ENCODE measurements at regions not wholly inside any gene's neighbourhood (a gene's known extent, or its start where the extent isn't known, plus 50 kb on each side); places are given as distances from the start of the nearest gene placed in this dataset.
"Not testable (repeated sequence)": the region's sequence is repeated elsewhere in the genome, so short reads cannot be mapped to it uniquely, and the experiment has no call there.

- not testable (repeated sequence) for DNase-seq (ENCODE audit: low read depth, low spot score)
Observed at GRCh38 chr9:73337182-73337581, 185.5 kb downstream of the ANXA1 start.

- no peak for DNase-seq (ENCODE audit: low read depth, low spot score)
Observed at GRCh38 chr9:73344060-73344459, 192.4 kb downstream of the ANXA1 start.

GRCh38 chr9:73347123-73347522 lies 195.5 kb downstream of the ANXA1 start:
- DNase-seq (ENCODE audit: low read depth, low spot score), result no peak

- no peak for DNase-seq (ENCODE audit: low read depth, low spot score)
Observed at GRCh38 chr9:73347720-73348119, 196.1 kb downstream of the ANXA1 start.

GRCh38 chr9:73348471-73348870 lies 196.8 kb downstream of the ANXA1 start:
- DNase-seq (ENCODE audit: low read depth, low spot score), result no peak

GRCh38 chr9:73349476-73349875 lies 197.8 kb downstream of the ANXA1 start:
- DNase-seq (ENCODE audit: low read depth, low spot score), result no peak

GRCh38 chr9:73357607-73358006 lies 205.9 kb downstream of the ANXA1 start:
- no peak for DNase-seq (ENCODE audit: low read depth, low spot score)

GRCh38 chr9:73370053-73370452 lies 218.4 kb downstream of the ANXA1 start:
- no peak for DNase-seq (ENCODE audit: low read depth, low spot score)

- no peak for DNase-seq (ENCODE audit: low read depth, low spot score)
Observed at GRCh38 chr9:73371801-73372200, 220.1 kb downstream of the ANXA1 start.

GRCh38 chr9:73380411-73380810 lies 228.7 kb downstream of the ANXA1 start:
- no peak for DNase-seq (ENCODE audit: low read depth, low spot score)

- no peak for DNase-seq (ENCODE audit: low read depth, low spot score)
Observed at GRCh38 chr9:73402081-73403028, 250.7 kb downstream of the ANXA1 start.

- no peak for DNase-seq (ENCODE audit: low read depth, low spot score)
Observed at GRCh38 chr9:73411494-73411893, 259.8 kb downstream of the ANXA1 start.

- DNase-seq (ENCODE audit: low read depth, low spot score), result no peak
Observed at GRCh38 chr9:73412874-73413273, 261.2 kb downstream of the ANXA1 start.

GRCh38 chr9:73423891-73424290 lies 272.2 kb downstream of the ANXA1 start:
- DNase-seq (ENCODE audit: low read depth, low spot score), result no peak

- DNase-seq (ENCODE audit: low read depth, low spot score), result no peak
Observed at GRCh38 chr9:73426269-73426668, 274.6 kb downstream of the ANXA1 start.

- no peak for DNase-seq (ENCODE audit: low read depth, low spot score)
Observed at GRCh38 chr9:73434826-73435225, 283.2 kb downstream of the ANXA1 start.

GRCh38 chr9:73437758-73438157 lies 286.1 kb downstream of the ANXA1 start:
- no peak for DNase-seq (ENCODE audit: low read depth, low spot score)

GRCh38 chr9:73439839-73440238 lies 288.2 kb downstream of the ANXA1 start:
- not testable (repeated sequence) for DNase-seq (ENCODE audit: low read depth, low spot score)

GRCh38 chr9:73441223-73441622 lies 289.6 kb downstream of the ANXA1 start:
- no peak for DNase-seq (ENCODE audit: low read depth, low spot score)

GRCh38 chr9:73441890-73442818 lies 290.5 kb downstream of the ANXA1 start:
- no peak for DNase-seq (ENCODE audit: low read depth, low spot score)

GRCh38 chr9:73444821-73445220 lies 293.2 kb downstream of the ANXA1 start:
- DNase-seq (ENCODE audit: low read depth, low spot score), result no peak

- not testable (repeated sequence) for DNase-seq (ENCODE audit: low read depth, low spot score)
Observed at GRCh38 chr9:73445384-73445783, 293.7 kb downstream of the ANXA1 start.
